ENCODE measurements at regions not wholly inside any gene's neighbourhood (a gene's known extent, or its start where the extent isn't known, plus 50 kb on each side); places are given as distances from the start of the nearest gene placed in this dataset.

GRCh38 chr4:45183905-45184304 is 457.5 kb upstream of the GNPDA2 start:
- no peak for TF ChIP-seq CTCF (conservative IDR thresholded peaks at IDR 0.05 in 1 of 2, IDR thresholded peaks at IDR 0.05 in 1 of 2; ENCODE audit: low read depth in 1 of 2, low read length in 2 of 2)
- no peak for TF ChIP-seq EZH2 (IDR thresholded peaks at IDR 0.05; ENCODE audit: low read length, missing control alignments)

All from fibroblast of lung (primary cell).